GM18502 (cell line): ENCODE measurements at regions not wholly inside any gene's neighbourhood (a gene's known extent, or its start where the extent isn't known, plus 50 kb on each side); places are given as distances from the start of the nearest gene placed in this dataset.
"Not testable (repeated sequence)": the region's sequence is repeated elsewhere in the genome, so short reads cannot be mapped to it uniquely, and the experiment has no call there.

ENCODE experiments used
- ATAC-seq: cut with Tn5 transposase; IDR thresholded peaks from one replicate; pipeline ENCODE4 v1.9.1; 2021; ENCODE audit warnings: mild to moderate bottlenecking; ENCODE audit not compliant: unreplicated experiment, poor library complexity

DNA sequence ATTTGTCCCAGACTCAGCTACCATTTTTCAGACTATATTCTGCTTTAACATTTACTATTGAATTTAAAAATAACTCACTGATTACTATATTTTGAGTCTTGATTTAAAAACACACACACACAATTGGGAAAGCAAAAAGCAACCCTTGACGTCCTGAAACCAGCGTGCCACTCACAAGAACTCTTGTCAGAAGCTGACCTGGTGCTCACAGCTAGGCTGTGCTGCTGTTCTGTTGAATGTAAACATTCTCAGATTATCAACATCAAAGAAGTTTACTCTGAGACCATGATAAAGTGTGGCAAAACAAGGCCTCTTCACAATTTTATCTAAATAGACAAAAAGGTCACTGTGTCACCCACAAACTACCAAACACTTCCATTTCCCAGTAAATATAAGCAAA, 62.6 kb upstream of the CACNA2D1 start:
- no peak for ATAC-seq

DNA sequence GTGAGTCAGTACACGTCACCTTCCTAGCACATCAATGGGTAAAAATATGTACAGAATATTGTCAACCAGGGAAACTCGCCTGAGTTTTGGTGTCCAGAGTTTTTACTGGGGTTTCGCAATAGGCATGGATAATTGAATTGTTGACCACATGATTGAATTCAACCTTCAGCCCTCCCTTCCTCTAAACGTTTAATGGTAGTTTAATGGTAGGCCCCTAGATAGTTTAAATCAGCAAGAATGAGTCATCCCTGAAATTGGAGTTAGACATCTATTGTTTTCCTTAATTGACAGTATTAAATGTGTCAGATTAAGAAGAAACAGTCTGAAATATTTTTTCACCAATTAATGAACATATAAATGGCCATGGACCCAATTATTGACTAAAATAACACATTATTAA, 57.8 kb upstream of the CACNA2D1 start:
- ATAC-seq, result no peak

DNA sequence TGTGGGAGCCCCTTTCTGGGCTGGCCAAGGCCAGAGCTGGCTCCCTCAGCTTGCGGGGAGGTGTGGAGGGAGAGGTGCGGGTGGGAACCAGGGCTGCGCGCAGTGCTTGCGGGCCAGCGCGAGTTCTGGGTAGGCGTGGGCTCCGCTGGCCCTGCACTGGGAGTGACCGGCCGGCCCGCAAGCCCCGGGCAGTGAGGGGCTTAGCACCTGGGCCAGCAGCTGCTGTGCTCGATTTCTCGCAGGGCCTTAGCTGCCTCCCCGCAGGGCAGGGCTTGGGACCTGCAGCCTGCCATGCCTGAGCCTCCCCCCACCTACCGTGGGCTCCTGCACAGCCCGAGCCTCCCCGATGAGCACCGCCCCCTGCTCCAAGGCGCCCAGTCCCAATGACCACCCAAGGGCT, 56.0 kb upstream of the CACNA2D1 start:
- not testable (repeated sequence) for ATAC-seq

DNA sequence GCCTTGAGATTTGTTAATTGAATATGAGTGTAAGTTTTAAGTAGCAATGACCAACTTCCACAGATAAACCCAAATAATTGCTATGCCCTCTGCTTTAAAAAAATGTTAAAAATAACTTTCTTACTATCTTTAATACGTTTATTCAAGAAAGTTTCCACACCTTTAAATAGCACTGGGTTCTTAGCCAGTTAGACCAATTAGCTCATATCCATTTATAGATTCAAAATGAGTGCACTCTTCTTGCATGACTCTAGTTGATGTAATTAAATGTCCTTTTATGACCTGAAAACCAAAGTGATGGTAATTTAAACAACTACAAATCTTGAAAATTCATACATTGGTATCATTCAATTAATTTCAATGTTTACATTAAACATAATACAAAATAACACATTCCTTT, 50.8 kb upstream of the CACNA2D1 start:
- no peak for ATAC-seq
